Pancreas (tissue), 10 donors: ENCODE measurements at regions not wholly inside any gene's neighbourhood (a gene's known extent, or its start where the extent isn't known, plus 50 kb on each side); places are given as distances from the start of the nearest gene placed in this dataset.
"Not testable (repeated sequence)": the region's sequence is repeated elsewhere in the genome, so short reads cannot be mapped to it uniquely, and the experiment has no call there.

Experiments
- ATAC-seq, 4 donors: fragments of 200-7000 bp; cut with Tn5 transposase; one replicate each; pipeline versions ENCODE4 v1.8.0 to v1.9.1; 2020; ENCODE audit warnings: mild to moderate bottlenecking in 4 of 4, moderate library complexity in 4 of 4
- DNase-seq, 6 donors: peaks; one replicate each; pipeline ENCODE4 v3.0.0-alpha.2; 2020
- FAIRE-seq: peaks from 2 replicates; lab custom pipeline; 2012; peaks lifted over from hg19 to GRCh38; lab: Jason Lieb, UNC
- H3K27ac ChIP-seq, 4 donors: fragments of 200-600 bp; sonication (generic); 1 replicate in 3 of 4; 2 replicates in 1 of 4; pipeline versions ENCODE4 v1.5.0 to v1.8.0; 2020
- H3K27me3 ChIP-seq, 4 donors: fragments of 200-600 bp; one replicate each; pipeline ENCODE4 v1.8.0; 2021
- H3K36me3 ChIP-seq, 3 donors: fragments of 200-600 bp; sonication (generic) in 1 of 3; one replicate each; pipeline versions ENCODE4 v1.5.0 to v1.8.0; 2020 to 2021
- H3K4me1 ChIP-seq, 3 donors: fragments of 200-600 bp; one replicate each; pipeline ENCODE4 v1.8.0; 2021
- H3K4me3 ChIP-seq, 4 donors: fragments of 200-600 bp; sonication (generic) in 2 of 4; one replicate each; pipeline versions ENCODE4 v1.5.0 to v1.8.0; 2020 to 2021
- H3K9me3 ChIP-seq, 4 donors: fragments of 200-600 bp; one replicate each; pipeline ENCODE4 v1.8.0; 2021
- CTCF ChIP-seq, 4 donors: fragments of 200-600 bp; sonication (generic) in 3 of 4; IDR thresholded peaks; one replicate each; pipeline versions ENCODE4 v1.5.0 to v1.8.0; 2021; ENCODE audit warnings: antibody characterized with exemption in 4 of 4
- WGBS, 2 donors: extraction: QIAGEN DNeasy Blood & Tissue Kit; methylation state at CpG; one replicate each; pipeline ENCODE4 v1.1.7; 2013; 5-methylcytosine and 5-hydroxymethylcytosine counted together
- intact Hi-C, 3 donors: fragments of 100-400 bp; cut with DNase I; formaldehyde crosslinking; loops; one replicate each; pipeline versions ENCODE4 v1.11.1 to v1.14.2; 2022
- donor health status: healthy with polysubstance abuse.
- donor health status: DM: no; HTN: no; CAD: no; lungs with moderate emphysema.
- donor health status: DM: no; HTN: no; CAD: no.
- donor health status: control.
- donor health status: control.
- donor health status: Bipolar disorder and iron deficiency.
- donor health status: DM: yes; HTN: yes; CAD: no.
- donor health status: DM: no; HTN: no; CAD: no.
- donor health status: DM: no; HTN: no; CAD: no.
- donor health status: DM: yes; HTN: yes; CAD: no.

- FAIRE-seq, H3K36me3 ChIP-seq, H3K9me3 ChIP-seq, H3K4me3 ChIP-seq, ATAC-seq, H3K27ac ChIP-seq, H3K27me3 ChIP-seq, intact Hi-C loops, DNase-seq: not testable (repeated sequence)
- peaks cover 0 to 22% (median 8%) of the 10 kb centered on the region in 3 donors for H3K4me1 ChIP-seq
- 89 to 93% methylated on average over 7 of the region's 7 CpGs for WGBS, 2 donors
Measured at GRCh38 chr2:242071377-242071776, 201.8 kb downstream of the RTP5 start.

GRCh38 chr2:242071936-242072335, 202.4 kb downstream of the RTP5 start:
- intact Hi-C loops, DNase-seq, H3K36me3 ChIP-seq, ATAC-seq, FAIRE-seq, H3K4me3 ChIP-seq, H3K27me3 ChIP-seq, H3K9me3 ChIP-seq, H3K27ac ChIP-seq: not testable (repeated sequence)
- peaks cover 0 to 22% (median 8%) of the 10 kb centered on the region in 3 donors for H3K4me1 ChIP-seq
- 89 to 91% methylated on average over 11 of the region's 11 CpGs for WGBS, 2 donors

- no peaks in the 10 kb centered on the region for H3K27me3 ChIP-seq
- intact Hi-C loops, result no loop called here
- DNase-seq, result no peak
- H3K4me1 ChIP-seq, result peaks cover 2 to 24% (median 14%) of the 10 kb centered on the region in 3 donors
- no peaks in the 10 kb centered on the region for H3K36me3 ChIP-seq
- no peak for ATAC-seq
- WGBS, 2 donors, result 38 to 44% methylated on average over 2 of the region's 2 CpGs
- FAIRE-seq, result no peak
- H3K9me3 ChIP-seq, result no peaks in the 10 kb centered on the region
- TF ChIP-seq CTCF (IDR thresholded peaks at IDR 0.05), result no peak
- peak overlapping the region in 1 of 4 donors; percentile 15 for H3K27ac ChIP-seq
- no peak overlapping the region for H3K4me3 ChIP-seq
Measured at GRCh38 chr2:242075168-242075567, 205.6 kb downstream of the RTP5 start.

- Histone ChIP-seq H3K27me3 (no peaks in the 10 kb centered on the region), H3K27ac (peak overlapping the region in 2 of 4 donors; percentile 15 to 23), H3K9me3 (no peaks in the 10 kb centered on the region), H3K4me1 (peaks cover 6 to 23% (median 18%) of the 10 kb centered on the region in 3 donors), H3K4me3 (no peak overlapping the region), H3K36me3 (no peaks in the 10 kb centered on the region)
- 60 to 62% methylated on average over 7 of the region's 7 CpGs for WGBS, 2 donors
- intact Hi-C loops, result no loop called here
- no peak for TF ChIP-seq CTCF (IDR thresholded peaks at IDR 0.05)
- FAIRE-seq, result no peak
- peak in 1 of 4 donors; percentile 23 for ATAC-seq
- DNase-seq, result peak in 1 of 6 donors; percentile 43
Measured at GRCh38 chr2:242075696-242076095, 206.2 kb downstream of the RTP5 start.

GRCh38 chr2:242076184-242076583, 206.7 kb downstream of the RTP5 start:
- intact Hi-C loops, FAIRE-seq, DNase-seq, ATAC-seq, H3K36me3 ChIP-seq, H3K27me3 ChIP-seq, H3K4me3 ChIP-seq, H3K9me3 ChIP-seq: not testable (repeated sequence)
- WGBS, 2 donors, result 68% methylated on average over 4 of the region's 4 CpGs
- Histone ChIP-seq H3K27ac (peak overlapping the region in 2 of 4 donors; percentile 15 to 23), H3K4me1 (peaks cover 9 to 25% (median 20%) of the 10 kb centered on the region in 3 donors)

- 73 to 87% methylated on average over 3 of the region's 3 CpGs for WGBS, 2 donors
- H3K9me3 ChIP-seq, H3K27ac ChIP-seq, ATAC-seq, intact Hi-C loops, H3K4me3 ChIP-seq, DNase-seq, FAIRE-seq, H3K27me3 ChIP-seq, H3K36me3 ChIP-seq: not testable (repeated sequence)
- H3K4me1 ChIP-seq, result peaks cover 12 to 28% (median 26%) of the 10 kb centered on the region in 3 donors
Measured at GRCh38 chr2:242078426-242078825, 208.9 kb downstream of the RTP5 start.

- H3K4me1 ChIP-seq, result peaks cover 12 to 26% (median 25%) of the 10 kb centered on the region in 3 donors
- FAIRE-seq, H3K9me3 ChIP-seq, H3K27me3 ChIP-seq, H3K36me3 ChIP-seq, intact Hi-C loops, H3K4me3 ChIP-seq: not testable (repeated sequence)
- peak overlapping the region; percentile 86 to 93 (median 90) for H3K27ac ChIP-seq
- ATAC-seq (peak; percentile 50 to 77 (median 59)), DNase-seq (peak in 3 of 6 donors; percentile 44 to 74 (median 47))
- 46% methylated on average over 7 of the region's 7 CpGs for WGBS, 2 donors
Measured at GRCh38 chr2:242079792-242080191, 210.3 kb downstream of the RTP5 start.

- H3K4me3 ChIP-seq, intact Hi-C loops, H3K9me3 ChIP-seq, H3K27me3 ChIP-seq, FAIRE-seq, H3K36me3 ChIP-seq: not testable (repeated sequence)
- Histone ChIP-seq H3K4me1 (peaks cover 12 to 18% (median 18%) of the 10 kb centered on the region in 3 donors), H3K27ac (peak overlapping the region; percentile 86 to 93 (median 90))
- ATAC-seq (peak; percentile 91 to 96 (median 94)), DNase-seq (peak in 5 of 6 donors; percentile 66 to 78 (median 76))
- 12% methylated on average over 7 of the region's 7 CpGs for WGBS, 2 donors
Measured at GRCh38 chr2:242080575-242081214, 211.2 kb downstream of the RTP5 start.

- H3K4me3 ChIP-seq, H3K27ac ChIP-seq, H3K9me3 ChIP-seq, H3K36me3 ChIP-seq, H3K27me3 ChIP-seq, DNase-seq, FAIRE-seq, ATAC-seq, intact Hi-C loops: not testable (repeated sequence)
- 78 to 83% methylated on average over 5 of the region's 5 CpGs for WGBS, 2 donors
- peaks cover 12 to 24% (median 18%) of the 10 kb centered on the region in 3 donors for H3K4me1 ChIP-seq
Measured at GRCh38 chr2:242084034-242084433, 214.5 kb downstream of the RTP5 start.

GRCh38 chr2:242085024-242085674, 215.6 kb downstream of the RTP5 start:
- ATAC-seq, H3K36me3 ChIP-seq, H3K9me3 ChIP-seq, H3K4me3 ChIP-seq, DNase-seq, FAIRE-seq, intact Hi-C loops, H3K27me3 ChIP-seq: not testable (repeated sequence)
- Histone ChIP-seq H3K4me1 (peaks cover 11 to 18% (median 17%) of the 10 kb centered on the region in 3 donors), H3K27ac (peak overlapping the region in 2 of 4 donors; percentile 56 to 89)
- WGBS, 2 donors, result 68 to 72% methylated on average over 5 to 6 of the region's 14 CpGs
